Tibial nerve (tissue), 4 donors: ENCODE measurements at regions not wholly inside any gene's neighbourhood (a gene's known extent, or its start where the extent isn't known, plus 50 kb on each side); places are given as distances from the start of the nearest gene placed in this dataset.

Source experiments
- EP300 ChIP-seq, 2 donors: sonication (generic); formaldehyde crosslinking; IDR thresholded peaks; one replicate each; pipeline ENCODE4 v1.6.1; 2017; ENCODE audit warnings: antibody characterized with exemption in 2 of 2, mild to moderate bottlenecking in 1 of 2
- POLR2A ChIP-seq, 2 donors: fragments of 450-650 bp; IDR thresholded peaks; one replicate each; pipeline ENCODE4 v1.6.1; 2017; ENCODE audit warnings: antibody characterized with exemption in 2 of 2, mild to moderate bottlenecking in 2 of 2, moderate library complexity in 2 of 2
- TF ChIP-seq, protein P1 (sequence below), 5 experiments: fragments of 200-600 bp in 3 of 5; fragments of 450-650 bp in 2 of 5; sonication (generic) in 3 of 5; IDR thresholded peaks; one replicate each; pipeline ENCODE4 v1.5.1; 2016 to 2019; ENCODE audit warnings: antibody characterized with exemption in 5 of 5, mild to moderate bottlenecking in 3 of 5, moderate library complexity in 2 of 5

DNA sequence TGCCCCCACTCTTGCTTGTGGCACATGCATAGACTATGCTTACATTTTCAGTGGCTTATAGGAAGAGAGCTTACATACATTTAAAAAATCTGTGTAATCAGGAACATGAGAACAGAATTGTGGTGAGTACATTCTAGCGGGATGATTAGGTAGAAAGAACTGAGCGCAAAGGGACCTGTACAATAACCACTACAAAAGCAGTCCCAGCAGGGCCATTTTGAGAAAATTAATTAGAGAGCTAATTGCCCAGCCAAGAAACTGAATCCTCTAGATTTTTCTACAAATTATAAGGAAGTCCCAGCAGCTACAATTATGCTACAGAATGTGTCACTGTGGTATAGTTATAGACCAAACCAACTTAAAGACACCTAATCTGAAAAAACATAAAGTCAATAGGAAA, 105.6 kb upstream of the TNFAIP3 start:
- TF ChIP-seq, protein P1, sequence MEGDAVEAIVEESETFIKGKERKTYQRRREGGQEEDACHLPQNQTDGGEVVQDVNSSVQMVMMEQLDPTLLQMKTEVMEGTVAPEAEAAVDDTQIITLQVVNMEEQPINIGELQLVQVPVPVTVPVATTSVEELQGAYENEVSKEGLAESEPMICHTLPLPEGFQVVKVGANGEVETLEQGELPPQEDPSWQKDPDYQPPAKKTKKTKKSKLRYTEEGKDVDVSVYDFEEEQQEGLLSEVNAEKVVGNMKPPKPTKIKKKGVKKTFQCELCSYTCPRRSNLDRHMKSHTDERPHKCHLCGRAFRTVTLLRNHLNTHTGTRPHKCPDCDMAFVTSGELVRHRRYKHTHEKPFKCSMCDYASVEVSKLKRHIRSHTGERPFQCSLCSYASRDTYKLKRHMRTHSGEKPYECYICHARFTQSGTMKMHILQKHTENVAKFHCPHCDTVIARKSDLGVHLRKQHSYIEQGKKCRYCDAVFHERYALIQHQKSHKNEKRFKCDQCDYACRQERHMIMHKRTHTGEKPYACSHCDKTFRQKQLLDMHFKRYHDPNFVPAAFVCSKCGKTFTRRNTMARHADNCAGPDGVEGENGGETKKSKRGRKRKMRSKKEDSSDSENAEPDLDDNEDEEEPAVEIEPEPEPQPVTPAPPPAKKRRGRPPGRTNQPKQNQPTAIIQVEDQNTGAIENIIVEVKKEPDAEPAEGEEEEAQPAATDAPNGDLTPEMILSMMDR (IDR thresholded peaks at IDR 0.05), result no peak
- TF ChIP-seq POLR2A (IDR thresholded peaks at IDR 0.05), result no peak
- TF ChIP-seq EP300 (IDR thresholded peaks at IDR 0.05), result no peak
